Uterus (tissue), 2 donors: ENCODE measurements at regions not wholly inside any gene's neighbourhood (a gene's known extent, or its start where the extent isn't known, plus 50 kb on each side); places are given as distances from the start of the nearest gene placed in this dataset.

Experiments used
- CTCF ChIP-seq, 4 experiments: fragments of 200-600 bp in 2 of 4; fragments of 450-650 bp in 2 of 4; sonication (generic) in 2 of 4; IDR thresholded peaks; one replicate each; pipeline ENCODE4 v1.5.1; 2016 to 2019; ENCODE audit warnings: antibody characterized with exemption in 4 of 4, mild to moderate bottlenecking in 2 of 4, moderate library complexity in 1 of 4
- POLR2A ChIP-seq, 2 donors: fragments of 450-650 bp; IDR thresholded peaks; one replicate each; pipeline ENCODE4 v1.6.1; 2016; ENCODE audit warnings: antibody characterized with exemption in 2 of 2, mild to moderate bottlenecking in 1 of 2, moderate library complexity in 1 of 2

GRCh38 chr1:57719274-57719673, 295.4 kb upstream of the DAB1 start:
- TF ChIP-seq CTCF (IDR thresholded peaks at IDR 0.05): no peak
- no peak for TF ChIP-seq POLR2A (IDR thresholded peaks at IDR 0.05)
